GM12878 (cell line): ENCODE measurements at regions not wholly inside any gene's neighbourhood (a gene's known extent, or its start where the extent isn't known, plus 50 kb on each side); places are given as distances from the start of the nearest gene placed in this dataset.

Experiments used
- ATAC-seq: fragments of 200-7000 bp; cut with Tn5 transposase; 3 replicates; pipeline ENCODE4 v1.9.1; 2020; ENCODE audit warnings: mild to moderate bottlenecking, moderate library complexity
- BruUV-seq: library from RNA; stranded (reverse); fragments of 400-500 nt; replicated peaks from 2 replicates; lab custom pipeline; 2021; lab: Mats Ljungman, UMichigan
- CTCF ChIA-PET: fragments of 300-600 bp; sonication (Branson Sonifier 250); formaldehyde crosslinking; extraction: SDS; loops from one replicate; lab custom pipeline; 2021; ENCODE audit warnings: inconsistent platforms; lab: Yijun Ruan, JAX
- POLR2A ChIA-PET: fragments of 350-600 bp; formaldehyde crosslinking; extraction: SDS; loops from one replicate; lab custom pipeline; 2021; ENCODE audit warnings: inconsistent platforms; lab: Charles Lee
- RAD21 ChIA-PET: fragments of 300-600 bp; sonication (Branson Sonifier 250); formaldehyde crosslinking; loops from one replicate; lab custom pipeline; 2023; ENCODE audit warnings: antibody characterized with exemption; ENCODE audit not compliant: unreplicated experiment; lab: Charles Lee
- SMC1A ChIA-PET: fragments of 300-600 bp; sonication (Branson Sonifier 250); formaldehyde crosslinking; loops from one replicate; lab custom pipeline; 2023; ENCODE audit not compliant: unreplicated experiment, uncharacterized antibody; lab: Charles Lee
- DNase-seq: peaks from one replicate; pipeline ENCODE4 v3.0.0-alpha.2; 2011; ENCODE audit warnings: low read depth, low spot score
- FAIRE-seq: peaks from 3 replicates; lab custom pipeline; 2011; peaks lifted over from hg19 to GRCh38; lab: Jason Lieb, UNC
- H2AFZ ChIP-seq: 2 replicates; pipeline ENCODE4 v1.6.0; 2011; ENCODE audit warnings: low read depth, low read length, control low read depth; ENCODE audit not compliant: control insufficient read depth
- H3K27ac ChIP-seq: 2 replicates; pipeline ENCODE4 v1.5.1; 2011; ENCODE audit warnings: control low read depth; ENCODE audit not compliant: control insufficient read depth, insufficient read depth
- H3K27me3 ChIP-seq, 2 experiments: replicated peaks in 1 of 2; 2 replicates each; pipeline versions ENCODE4 v1.6.0 to v1.6.1; 2011; ENCODE audit warnings: low read length in 1 of 2; ENCODE audit not compliant: control insufficient read depth in 2 of 2, insufficient read depth in 2 of 2
- H3K36me3 ChIP-seq, 2 experiments: 2 replicates each; pipeline ENCODE4 v1.5.1; 2011; ENCODE audit warnings: low read length in 1 of 2; ENCODE audit not compliant: control insufficient read depth in 2 of 2, insufficient read depth in 2 of 2
- H3K4me1 ChIP-seq: 2 replicates; pipeline ENCODE4 v1.6.1; 2011; ENCODE audit warnings: mild to moderate bottlenecking, low read length, moderate library complexity, mixed read lengths; ENCODE audit not compliant: control insufficient read depth, insufficient read depth
- H3K4me2 ChIP-seq: 2 replicates; pipeline ENCODE4 v1.6.0; 2011; ENCODE audit warnings: control low read depth; ENCODE audit not compliant: control insufficient read depth, insufficient read depth
- H3K4me3 ChIP-seq: fragments of 200-600 bp; sonication (generic); 2 replicates; pipeline ENCODE4 v1.5.1; 2016
- H3K79me2 ChIP-seq: 2 replicates; pipeline ENCODE4 v1.6.0; 2011; ENCODE audit warnings: low read length; ENCODE audit not compliant: control insufficient read depth, insufficient read depth
- H3K9ac ChIP-seq: 2 replicates; pipeline ENCODE4 v1.8.0; 2011; ENCODE audit warnings: low read length, control low read depth, mixed read lengths; ENCODE audit not compliant: control insufficient read depth, insufficient read depth
- H3K9me3 ChIP-seq: replicated peaks from 3 replicates; pipeline ENCODE4 v1.5.1; 2011; ENCODE audit warnings: mild to moderate bottlenecking, low read length; ENCODE audit not compliant: control insufficient read depth, insufficient read depth
- H4K20me1 ChIP-seq: 2 replicates; pipeline ENCODE4 v1.6.0; 2011; ENCODE audit not compliant: control insufficient read depth, insufficient read depth
- CBX5 ChIP-seq: sonication (generic); IDR thresholded peaks from 2 replicates; pipeline ENCODE4 v1.6.1; 2016; ENCODE audit warnings: low read depth, moderate library complexity, mild to moderate bottlenecking, inconsistent platforms
- CHD4 ChIP-seq: fragments of 200-600 bp; sonication (generic); IDR thresholded peaks from 2 replicates; pipeline ENCODE4 v1.6.1; 2016; ENCODE audit warnings: mild to moderate bottlenecking
- CREB1 ChIP-seq: IDR thresholded peaks from 2 replicates; pipeline ENCODE4 v1.6.1; 2012; ENCODE audit warnings: low read depth, mild to moderate bottlenecking, inconsistent platforms
- HDAC6 ChIP-seq: fragments of 200-600 bp; sonication (generic); IDR thresholded peaks from one replicate; pipeline ENCODE4 v1.8.0; 2017; ENCODE audit warnings: antibody characterized with exemption; ENCODE audit not compliant: unreplicated experiment
- MAX ChIP-seq: IDR thresholded peaks from 2 replicates; pipeline ENCODE4 v1.6.1; 2012; ENCODE audit warnings: low read depth, low read length, improper control_type of control experiment
- MEF2A ChIP-seq: IDR thresholded peaks from 2 replicates; pipeline ENCODE4 v1.6.1; 2011; ENCODE audit warnings: low read depth, mild to moderate bottlenecking, low read length, moderate library complexity; ENCODE audit not compliant: insufficient read depth
- PAX5 ChIP-seq: IDR thresholded peaks from 2 replicates; pipeline ENCODE4 v1.6.1; 2011; ENCODE audit warnings: low read depth, low read length, borderline replicate concordance
- PBX3 ChIP-seq: IDR thresholded peaks from 2 replicates; pipeline ENCODE4 v1.6.1; 2011; ENCODE audit warnings: mild to moderate bottlenecking, low read depth, low read length, moderate library complexity; ENCODE audit not compliant: insufficient replicate concordance
- SPI1 ChIP-seq: IDR thresholded peaks from 2 replicates; pipeline ENCODE4 v1.6.1; 2011; ENCODE audit warnings: low read depth, mild to moderate bottlenecking, low read length, moderate library complexity, borderline replicate concordance; ENCODE audit not compliant: insufficient read depth
- SREBF1 ChIP-seq: IDR thresholded peaks from 2 replicates; pipeline ENCODE4 v1.6.1; 2012; ENCODE audit warnings: mild to moderate bottlenecking, low read length
- TBL1XR1 ChIP-seq: IDR thresholded peaks from 2 replicates; pipeline ENCODE4 v1.6.1; 2012; ENCODE audit warnings: low read depth, low read length, improper control_type of control experiment
- ZNF217 ChIP-seq: fragments of 450-650 bp; IDR thresholded peaks from 2 replicates; pipeline ENCODE4 v1.6.1; 2017; ENCODE audit warnings: antibody characterized with exemption, mild to moderate bottlenecking
- ZSCAN29 ChIP-seq: fragments of 450-650 bp; IDR thresholded peaks from 2 replicates; pipeline ENCODE4 v1.6.1; 2017; ENCODE audit warnings: mild to moderate bottlenecking, moderate library complexity
- WGBS: methylation state at CpG from one replicate; pipeline ENCODE4 v1.1.6; 2016; ENCODE audit warnings: low lambda C conversion rate; ENCODE audit not compliant: insufficient replicate concordance, insufficient coverage; ENCODE audit errors: missing lambda C conversion rate; 5-methylcytosine and 5-hydroxymethylcytosine counted together
- in situ Hi-C: fragments of 300-500 bp; cut with MboI; formaldehyde crosslinking; loops from 9 replicates; pipeline ENCODE4 v1.14.3; 2018; ENCODE audit warnings: mixed read lengths
- intact Hi-C: fragments of 100-400 bp; cut with micrococcal nuclease; formaldehyde crosslinking; loops from one replicate; pipeline ENCODE4 v1.14.2; 2022; ENCODE audit not compliant: unreplicated experiment
- TF ChIP-seq, protein P1 (sequence below): fragments of 450-650 bp; formaldehyde crosslinking; IDR thresholded peaks from 2 replicates; pipeline ENCODE4 v1.4.0; 2020; ENCODE audit warnings: mild to moderate bottlenecking, moderate library complexity

DNA sequence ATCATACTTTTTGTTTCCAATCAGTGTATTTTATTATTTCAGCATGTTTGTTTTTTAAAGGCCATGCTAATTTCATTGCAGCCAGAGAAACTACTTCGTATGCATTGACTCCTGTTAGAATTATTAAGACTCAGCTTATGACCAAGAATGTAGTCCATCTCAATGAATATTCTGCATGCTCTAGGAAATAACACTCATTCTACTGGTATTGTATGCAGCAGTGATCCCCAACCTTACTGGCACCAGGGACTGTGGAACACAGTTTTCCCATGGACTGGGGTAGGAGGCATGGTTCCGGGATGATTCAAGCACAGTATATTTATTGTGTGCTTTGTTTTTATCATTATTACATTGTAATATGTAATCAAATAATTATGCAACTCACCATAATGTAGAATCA lies 356.9 kb downstream of the DSEL start:
- H3K27me3 ChIP-seq, result no peaks in the 10 kb centered on the region
- in situ Hi-C loops (no loop called here), intact Hi-C loops (no loop called here)
- TF ChIP-seq HDAC6 (no peak), SREBF1 (no peak), SPI1 (no peak), TBL1XR1 (no peak), CREB1 (no peak), PBX3 (no peak), PAX5 (no peak), CBX5 (no peak), ZNF217 (no peak), MAX (no peak), MEF2A (no peak), CHD4 (no peak), ZSCAN29 (no peak)
- TF ChIP-seq, protein P1, sequence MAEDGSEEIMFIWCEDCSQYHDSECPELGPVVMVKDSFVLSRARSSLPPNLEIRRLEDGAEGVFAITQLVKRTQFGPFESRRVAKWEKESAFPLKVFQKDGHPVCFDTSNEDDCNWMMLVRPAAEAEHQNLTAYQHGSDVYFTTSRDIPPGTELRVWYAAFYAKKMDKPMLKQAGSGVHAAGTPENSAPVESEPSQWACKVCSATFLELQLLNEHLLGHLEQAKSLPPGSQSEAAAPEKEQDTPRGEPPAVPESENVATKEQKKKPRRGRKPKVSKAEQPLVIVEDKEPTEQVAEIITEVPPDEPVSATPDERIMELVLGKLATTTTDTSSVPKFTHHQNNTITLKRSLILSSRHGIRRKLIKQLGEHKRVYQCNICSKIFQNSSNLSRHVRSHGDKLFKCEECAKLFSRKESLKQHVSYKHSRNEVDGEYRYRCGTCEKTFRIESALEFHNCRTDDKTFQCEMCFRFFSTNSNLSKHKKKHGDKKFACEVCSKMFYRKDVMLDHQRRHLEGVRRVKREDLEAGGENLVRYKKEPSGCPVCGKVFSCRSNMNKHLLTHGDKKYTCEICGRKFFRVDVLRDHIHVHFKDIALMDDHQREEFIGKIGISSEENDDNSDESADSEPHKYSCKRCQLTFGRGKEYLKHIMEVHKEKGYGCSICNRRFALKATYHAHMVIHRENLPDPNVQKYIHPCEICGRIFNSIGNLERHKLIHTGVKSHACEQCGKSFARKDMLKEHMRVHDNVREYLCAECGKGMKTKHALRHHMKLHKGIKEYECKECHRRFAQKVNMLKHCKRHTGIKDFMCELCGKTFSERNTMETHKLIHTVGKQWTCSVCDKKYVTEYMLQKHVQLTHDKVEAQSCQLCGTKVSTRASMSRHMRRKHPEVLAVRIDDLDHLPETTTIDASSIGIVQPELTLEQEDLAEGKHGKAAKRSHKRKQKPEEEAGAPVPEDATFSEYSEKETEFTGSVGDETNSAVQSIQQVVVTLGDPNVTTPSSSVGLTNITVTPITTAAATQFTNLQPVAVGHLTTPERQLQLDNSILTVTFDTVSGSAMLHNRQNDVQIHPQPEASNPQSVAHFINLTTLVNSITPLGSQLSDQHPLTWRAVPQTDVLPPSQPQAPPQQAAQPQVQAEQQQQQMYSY (CRISPR knock-in tag), result no peak
- no peaks in the 10 kb centered on the region for H4K20me1 ChIP-seq
- no peak overlapping the region for H3K4me3 ChIP-seq
- H3K79me2 ChIP-seq, result no peaks in the 10 kb centered on the region
- H3K27ac ChIP-seq, result no peak overlapping the region
- 41% methylated on average over 2 of the region's 2 CpGs for WGBS
- FAIRE-seq (no peak), ATAC-seq (no peak), DNase-seq (no peak)
- H3K9me3 ChIP-seq, result no peaks in the 10 kb centered on the region
- no peak overlapping the region for H3K4me2 ChIP-seq
- H3K36me3 ChIP-seq, result no peaks in the 10 kb centered on the region
- ChIA-PET SMC1A (interaction anchor here (0.9 kb wide), 1 partner anchor 23 kb away, joined by 3 read pairs; no protein-coding TSS in a partner anchor), POLR2A (no interaction called here), CTCF (interaction anchor here (1.1 kb wide), 1 partner anchor 14 kb away, joined by 3 read pairs; no protein-coding TSS in a partner anchor), RAD21 (no interaction called here)
- BruUV-seq, result no TSS peak
- no peak overlapping the region for H3K9ac ChIP-seq
- H2AFZ ChIP-seq, result no peak overlapping the region
- H3K4me1 ChIP-seq, result no peaks in the 10 kb centered on the region
